PC-9 (cell line): ENCODE measurements at regions not wholly inside any gene's neighbourhood (a gene's known extent, or its start where the extent isn't known, plus 50 kb on each side); places are given as distances from the start of the nearest gene placed in this dataset.

Experiments used
- EZH2 ChIP-seq: fragments of 200-600 bp; sonication (generic); IDR thresholded peaks from 2 replicates; pipeline ENCODE4 v1.8.0; 2017; ENCODE audit warnings: antibody characterized with exemption, low read depth
- TF ChIP-seq, protein P1 (sequence below): fragments of 200-600 bp; sonication (generic); conservative IDR thresholded peaks from 2 replicates; pipeline ENCODE4 v1.6.1; 2017; ENCODE audit warnings: mixed run types, antibody characterized with exemption, mild to moderate bottlenecking, moderate library complexity

DNA sequence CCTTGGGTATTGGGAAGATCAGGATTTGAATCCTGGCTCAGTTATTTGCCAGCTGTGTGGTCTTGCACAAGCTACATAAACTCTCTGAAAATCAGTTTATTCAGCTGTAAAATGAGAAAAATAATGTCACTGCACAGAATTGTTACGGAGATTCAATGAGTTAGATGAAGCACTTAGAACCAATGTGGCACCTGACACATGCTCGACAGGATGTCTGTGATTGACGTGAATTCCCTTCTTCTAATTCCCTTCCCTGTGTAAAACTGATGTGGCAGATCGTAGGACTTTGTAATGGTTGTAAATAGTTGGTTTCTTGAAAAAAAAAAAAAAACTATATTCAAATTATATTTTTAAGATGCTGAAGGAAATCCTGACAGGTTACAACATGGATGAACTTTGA is 249.9 kb upstream of the MKLN1 start:
- TF ChIP-seq, protein P1, sequence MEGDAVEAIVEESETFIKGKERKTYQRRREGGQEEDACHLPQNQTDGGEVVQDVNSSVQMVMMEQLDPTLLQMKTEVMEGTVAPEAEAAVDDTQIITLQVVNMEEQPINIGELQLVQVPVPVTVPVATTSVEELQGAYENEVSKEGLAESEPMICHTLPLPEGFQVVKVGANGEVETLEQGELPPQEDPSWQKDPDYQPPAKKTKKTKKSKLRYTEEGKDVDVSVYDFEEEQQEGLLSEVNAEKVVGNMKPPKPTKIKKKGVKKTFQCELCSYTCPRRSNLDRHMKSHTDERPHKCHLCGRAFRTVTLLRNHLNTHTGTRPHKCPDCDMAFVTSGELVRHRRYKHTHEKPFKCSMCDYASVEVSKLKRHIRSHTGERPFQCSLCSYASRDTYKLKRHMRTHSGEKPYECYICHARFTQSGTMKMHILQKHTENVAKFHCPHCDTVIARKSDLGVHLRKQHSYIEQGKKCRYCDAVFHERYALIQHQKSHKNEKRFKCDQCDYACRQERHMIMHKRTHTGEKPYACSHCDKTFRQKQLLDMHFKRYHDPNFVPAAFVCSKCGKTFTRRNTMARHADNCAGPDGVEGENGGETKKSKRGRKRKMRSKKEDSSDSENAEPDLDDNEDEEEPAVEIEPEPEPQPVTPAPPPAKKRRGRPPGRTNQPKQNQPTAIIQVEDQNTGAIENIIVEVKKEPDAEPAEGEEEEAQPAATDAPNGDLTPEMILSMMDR = no peak
- TF ChIP-seq EZH2 = no peak
